Effector CD8-positive, alpha-beta T cell (primary cell): ENCODE measurements at regions not wholly inside any gene's neighbourhood (a gene's known extent, or its start where the extent isn't known, plus 50 kb on each side); places are given as distances from the start of the nearest gene placed in this dataset.
"Not testable (repeated sequence)": the region's sequence is repeated elsewhere in the genome, so short reads cannot be mapped to it uniquely, and the experiment has no call there.

Experiments used
- DNase-seq: peaks from one replicate; lab custom pipeline; 2025; lab: John Stamatoyannopoulos, UW

DNA sequence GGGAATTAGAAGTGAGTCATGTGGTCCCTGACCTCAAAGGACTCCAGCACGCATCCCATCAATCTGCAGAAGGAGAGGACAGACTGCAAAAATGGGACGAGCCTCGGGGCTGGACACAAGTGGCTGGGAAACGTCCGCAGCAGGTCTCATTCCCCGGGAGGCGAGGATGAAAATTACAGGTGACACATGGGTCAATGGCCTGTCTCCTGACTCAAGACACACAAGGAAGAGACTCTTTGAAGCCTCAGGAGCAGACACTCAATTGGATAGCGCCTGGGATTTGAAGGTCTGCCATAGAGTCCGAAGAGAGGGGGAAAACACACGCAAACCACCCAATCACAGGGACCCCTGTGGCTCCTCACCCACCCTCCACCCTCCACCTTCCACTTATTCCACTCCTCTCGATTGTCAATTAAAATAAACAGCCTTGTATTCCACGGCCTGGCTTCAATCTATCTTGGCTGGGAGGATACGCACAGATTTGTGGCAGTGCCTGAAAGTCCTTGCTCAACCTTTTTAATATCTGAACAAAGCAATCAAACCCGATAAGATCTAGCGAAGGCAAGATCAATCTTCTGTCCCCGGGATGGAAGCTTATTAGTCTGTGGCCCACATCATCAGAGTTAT is 101.8 kb upstream of the CADM1 start:
- DNase-seq: no peak

GRCh38 chr11:115605397-115605796 is 101.2 kb upstream of the CADM1 start:
- not testable (repeated sequence) for DNase-seq

DNA sequence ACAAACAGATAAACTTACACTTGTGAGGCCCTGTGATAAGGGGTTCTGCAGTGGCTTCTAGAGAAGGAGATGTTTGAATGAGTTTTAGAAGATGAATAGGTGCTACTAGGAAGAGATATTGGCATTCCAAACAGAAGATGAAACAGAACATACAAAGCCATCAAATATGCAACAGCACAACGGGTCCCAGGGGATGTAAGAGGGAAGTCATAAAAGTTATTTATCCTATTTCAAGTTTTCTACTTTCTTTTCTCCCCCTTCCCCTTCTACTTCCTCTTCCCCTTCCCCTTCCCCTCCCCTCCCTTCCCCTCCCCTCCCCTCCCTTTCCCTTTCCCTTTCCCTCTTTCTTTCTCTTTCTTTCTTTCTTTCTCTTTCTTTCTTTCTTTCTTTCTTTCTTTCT is 94.9 kb upstream of the CADM1 start:
- no peak for DNase-seq

GRCh38 chr11:115598257-115598901 is 94.2 kb upstream of the CADM1 start:
- DNase-seq: no peak

DNA sequence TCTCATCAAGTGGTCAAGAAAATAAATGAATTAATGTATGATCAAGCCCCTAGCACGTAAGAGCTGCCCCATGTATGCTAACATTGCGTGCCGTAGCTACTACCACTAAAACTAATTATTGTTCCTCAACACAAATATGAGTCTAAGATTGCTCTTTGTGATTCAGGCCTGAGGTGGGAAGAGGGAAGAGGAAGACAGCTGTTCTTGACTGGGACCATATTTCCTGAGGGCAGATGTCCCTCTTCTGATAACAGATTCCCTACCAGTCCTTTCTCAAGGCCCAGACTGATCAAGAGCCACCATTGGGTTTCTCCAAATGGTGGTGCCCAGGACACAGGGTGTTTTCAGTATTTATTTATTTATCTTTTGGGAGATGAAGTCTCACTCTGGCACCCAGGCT is 87.2 kb upstream of the CADM1 start:
- no peak for DNase-seq

GRCh38 chr11:115590254-115590653 is 86.0 kb upstream of the CADM1 start:
- DNase-seq: no peak

GRCh38 chr11:115587718-115588342 is 83.6 kb upstream of the CADM1 start:
- no peak for DNase-seq

DNA sequence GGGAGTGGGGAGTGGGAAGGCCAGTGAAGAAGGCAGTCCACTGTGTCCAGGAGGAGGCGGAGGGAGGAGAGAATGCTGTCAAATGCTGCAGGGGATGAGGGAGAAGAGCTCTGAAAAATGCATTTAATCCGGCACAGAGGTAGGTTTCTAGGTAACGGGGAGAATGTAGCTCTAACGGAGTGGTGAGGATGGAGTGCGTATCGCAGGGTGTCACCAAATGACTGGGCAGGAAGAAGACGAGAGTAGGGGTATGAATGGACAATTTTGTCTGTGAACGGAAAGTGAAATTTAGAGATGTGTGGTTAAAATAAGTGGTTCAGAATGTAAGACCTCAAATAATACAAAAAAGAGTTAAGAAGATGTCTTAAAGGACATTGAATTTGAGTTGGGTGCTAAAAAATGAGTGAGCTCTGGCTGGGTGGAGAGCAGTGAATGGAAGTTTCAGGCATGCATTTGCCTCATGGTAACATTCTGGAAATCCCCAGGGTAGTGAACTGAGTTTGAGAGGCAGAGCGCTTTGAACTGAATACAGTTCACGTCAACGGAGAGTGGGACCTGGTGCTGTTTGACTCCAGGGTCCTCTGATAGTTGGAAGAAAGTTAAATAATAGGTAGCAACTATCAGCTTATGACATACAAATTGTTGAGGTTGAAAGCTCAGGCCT is 81.3 kb upstream of the CADM1 start:
- DNase-seq: no peak

DNA sequence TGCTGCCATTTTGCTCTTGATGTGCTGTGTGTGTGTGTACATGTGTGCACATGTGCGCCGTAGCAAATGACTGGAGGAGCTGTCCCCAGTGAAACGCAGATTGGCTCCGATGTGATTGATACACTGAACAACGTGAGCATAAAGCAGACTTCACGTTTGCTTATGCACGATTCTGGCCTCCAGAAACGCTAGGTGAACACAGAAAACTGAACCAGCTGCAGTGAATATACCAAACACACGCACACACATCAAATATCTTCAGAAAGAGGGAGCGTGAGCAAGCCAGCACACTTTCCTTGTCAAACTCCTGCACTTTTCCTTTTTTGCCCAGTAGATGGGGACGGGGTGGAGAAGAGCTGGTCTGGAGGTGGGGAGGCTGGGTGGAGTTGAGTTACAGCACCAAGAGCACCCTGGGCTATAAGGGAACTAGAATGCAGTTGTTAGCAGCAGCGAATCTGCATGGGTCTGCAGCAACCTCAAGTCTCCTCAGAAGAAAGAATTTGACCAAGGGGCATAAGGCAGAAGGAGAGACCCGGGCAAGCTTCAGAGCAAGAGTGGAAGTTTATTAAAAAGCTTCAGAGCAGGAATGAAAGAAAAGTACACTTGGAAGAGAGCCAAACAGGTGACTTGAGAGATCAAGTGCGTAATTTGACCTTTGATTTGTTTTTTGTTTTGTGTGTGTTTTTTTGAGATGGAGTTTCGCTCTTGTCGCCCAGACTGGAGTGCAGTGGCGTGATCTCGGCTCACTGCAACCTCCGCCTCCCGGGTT is 77.8 kb upstream of the CADM1 start:
- no peak for DNase-seq

GRCh38 chr11:115580927-115581680 is 76.9 kb upstream of the CADM1 start:
- no peak for DNase-seq

- DNase-seq: no peak
These were observed 76.2 kb upstream of the CADM1 start for GRCh38 chr11:115580416-115580815.

DNA sequence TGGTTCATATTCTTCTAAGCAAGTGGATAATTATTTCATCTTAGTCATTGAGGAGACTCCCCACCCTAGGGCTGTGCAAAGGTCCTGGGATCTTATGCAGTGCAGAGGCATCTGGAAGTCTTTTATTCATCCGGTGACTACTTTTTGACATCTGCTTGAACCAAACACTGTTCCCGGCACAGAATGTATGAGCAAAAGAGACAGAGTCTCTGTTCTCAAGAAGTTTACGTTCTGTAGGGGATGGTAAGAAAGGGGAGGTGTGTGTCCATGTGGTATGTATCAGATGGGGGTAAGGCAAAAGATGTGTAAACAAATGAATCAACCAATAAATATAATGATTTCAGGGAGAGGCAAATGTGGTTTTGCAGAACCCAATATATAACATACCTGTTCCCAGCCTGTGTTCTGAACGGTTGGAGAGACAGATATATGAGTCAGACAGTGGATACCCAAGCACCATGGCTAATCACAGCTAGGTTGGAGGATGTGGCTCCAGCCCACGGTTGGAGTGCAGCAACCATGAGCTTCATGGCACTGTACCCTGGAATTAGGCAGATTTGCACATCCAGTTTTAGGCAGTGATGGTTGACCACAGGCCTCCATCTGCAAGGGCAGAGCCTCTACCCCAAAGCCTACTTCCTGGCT is 75.1 kb upstream of the CADM1 start:
- DNase-seq: no peak

DNA sequence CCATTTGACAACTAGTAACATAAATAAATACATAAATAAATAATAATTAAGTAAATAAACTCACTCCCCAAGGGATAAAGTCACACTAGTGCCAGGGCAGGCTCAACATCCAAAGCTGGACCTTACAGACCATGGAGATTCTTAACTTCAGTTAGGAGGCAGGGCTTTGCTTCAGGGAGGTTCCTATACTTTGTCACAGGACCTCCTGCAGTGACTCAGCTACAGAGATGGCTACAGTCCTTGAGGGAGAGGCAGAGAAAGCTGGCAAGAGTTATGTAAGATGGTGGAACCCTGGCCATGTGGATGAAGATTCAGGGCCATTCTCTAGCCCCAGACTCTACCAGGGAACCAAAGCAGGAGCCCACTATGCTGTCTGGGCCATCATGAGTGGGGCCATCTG is 74.1 kb upstream of the CADM1 start:
- no peak for DNase-seq

DNA sequence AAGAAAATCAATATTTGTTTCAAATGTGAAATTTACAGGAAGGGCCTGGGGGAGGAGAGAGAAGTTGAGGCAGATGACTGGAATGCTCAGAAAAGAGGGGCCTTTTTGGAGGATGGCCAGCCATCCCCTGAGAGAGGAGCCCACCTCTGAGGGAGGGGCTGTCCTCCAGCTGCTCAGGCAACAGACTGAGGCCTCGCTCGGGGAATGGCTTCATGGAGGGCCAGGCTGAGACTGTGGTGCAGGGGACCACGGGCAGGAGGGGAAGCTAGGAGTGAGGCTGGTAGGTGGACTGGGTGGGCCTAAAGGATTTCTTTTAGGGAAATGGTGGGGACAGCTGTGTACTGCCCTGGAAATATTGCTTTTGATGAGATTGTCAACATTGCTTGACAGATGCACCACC is 73.5 kb upstream of the CADM1 start:
- no peak for DNase-seq

DNA sequence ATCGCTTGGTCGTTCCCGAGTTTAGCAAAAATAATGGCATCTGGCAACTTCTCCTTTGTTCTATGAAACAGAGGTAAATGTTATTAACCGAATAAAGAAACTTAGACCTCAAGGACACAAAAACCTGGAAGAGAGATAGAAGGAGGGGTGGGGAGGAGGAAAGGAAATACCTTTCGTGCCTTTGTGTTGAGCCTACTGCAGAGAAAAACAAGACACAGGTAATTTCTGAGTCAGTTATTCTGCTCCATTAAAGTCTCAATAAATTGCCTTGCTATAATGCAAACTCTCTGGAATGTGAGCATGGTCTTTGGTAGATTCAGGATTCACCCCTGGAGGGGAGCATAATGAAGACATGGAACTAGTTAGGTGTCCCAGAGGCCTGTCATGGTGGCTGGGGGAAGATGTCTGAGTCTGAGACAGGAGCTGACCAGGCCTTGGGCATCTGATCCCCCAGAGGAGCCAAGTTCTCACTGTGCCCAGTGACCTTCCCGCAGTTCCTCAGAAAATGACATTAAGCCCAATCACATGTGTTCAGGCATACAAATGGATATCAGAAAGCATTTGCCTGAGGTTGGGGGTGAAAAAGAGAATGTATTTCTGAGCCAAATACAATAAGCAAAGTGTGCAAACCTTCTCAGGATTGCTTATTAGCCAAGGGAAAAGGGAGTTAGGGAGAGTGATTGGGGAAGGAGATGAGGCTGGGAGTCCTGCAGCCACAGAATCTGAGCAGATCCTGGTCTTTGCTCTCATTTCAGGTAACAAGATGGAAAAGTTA is 72.6 kb upstream of the CADM1 start:
- DNase-seq: no peak

DNA sequence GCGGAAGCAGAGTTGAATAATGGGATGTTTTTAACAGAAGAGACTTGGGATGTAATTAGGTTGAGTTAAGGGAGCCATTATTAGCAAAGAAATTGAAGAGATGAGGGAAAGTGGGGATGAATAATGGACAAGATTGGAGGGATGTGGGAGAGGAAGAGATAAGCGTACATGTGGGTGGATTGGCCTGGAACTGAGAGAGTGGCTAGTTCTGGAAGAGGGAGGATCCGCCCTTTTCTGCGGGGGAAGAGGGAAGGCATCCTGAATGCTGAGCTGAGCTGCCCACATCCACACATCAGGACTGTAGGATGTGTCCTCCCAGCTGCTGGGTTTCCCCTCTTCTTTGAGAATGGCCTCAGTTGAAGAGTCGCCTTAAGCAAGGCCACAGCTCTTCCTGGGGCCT is 68.3 kb upstream of the CADM1 start:
- DNase-seq: no peak

GRCh38 chr11:115566180-115566764 is 62.1 kb upstream of the CADM1 start:
- DNase-seq: no peak

DNA sequence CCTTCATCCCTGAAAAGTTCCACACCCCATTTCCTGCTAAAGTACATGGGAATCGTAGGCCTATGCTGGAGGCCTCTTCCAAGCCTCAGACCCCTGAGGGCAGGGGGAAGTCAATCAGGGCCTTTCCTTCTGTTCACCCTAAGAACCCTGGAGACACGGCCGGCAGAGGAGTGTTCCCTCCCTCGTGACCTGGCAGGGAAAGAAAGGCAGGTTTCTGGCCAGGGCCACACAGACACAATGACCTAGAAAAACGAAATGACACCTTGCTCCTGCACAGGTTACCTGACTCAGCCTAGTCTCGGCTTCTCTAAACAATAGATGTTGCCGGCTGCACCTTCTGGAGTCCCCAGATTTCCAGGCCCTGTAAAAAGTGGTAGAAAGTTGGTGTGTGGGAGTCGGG is 60.6 kb upstream of the CADM1 start:
- DNase-seq: no peak

- DNase-seq: no peak
These were observed 56.9 kb upstream of the CADM1 start for GRCh38 chr11:115561116-115561515.

DNA sequence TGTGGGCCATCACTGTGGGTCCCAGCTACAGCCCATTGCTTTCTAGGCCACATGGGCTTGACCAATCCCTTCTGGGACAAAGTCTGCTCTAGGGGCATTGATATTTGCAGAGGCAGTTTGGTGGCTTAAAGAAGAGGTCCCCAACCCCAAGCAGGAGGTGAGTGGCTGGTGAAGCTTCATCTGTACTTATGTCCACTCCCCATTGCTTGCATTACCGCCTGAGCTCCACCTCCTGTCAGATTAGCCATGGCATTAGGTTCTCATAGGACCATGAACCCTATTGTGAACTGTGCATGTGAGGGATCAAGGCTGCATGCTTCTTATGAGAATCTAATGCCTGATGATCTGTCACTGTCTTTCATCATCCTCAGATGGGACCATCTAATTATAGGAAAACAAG is 54.4 kb upstream of the CADM1 start:
- DNase-seq: no peak
